GM21576 (cell line): ENCODE measurements at regions not wholly inside any gene's neighbourhood (a gene's known extent, or its start where the extent isn't known, plus 50 kb on each side); places are given as distances from the start of the nearest gene placed in this dataset.
A peak's percentile ranks its signal among the peaks of the same experiment; 100 is the strongest.

Experiments used
- ATAC-seq: cut with Tn5 transposase; IDR thresholded peaks from one replicate; pipeline ENCODE4 v1.9.1; 2021; ENCODE audit warnings: mild to moderate bottlenecking, moderate library complexity; ENCODE audit not compliant: unreplicated experiment

DNA sequence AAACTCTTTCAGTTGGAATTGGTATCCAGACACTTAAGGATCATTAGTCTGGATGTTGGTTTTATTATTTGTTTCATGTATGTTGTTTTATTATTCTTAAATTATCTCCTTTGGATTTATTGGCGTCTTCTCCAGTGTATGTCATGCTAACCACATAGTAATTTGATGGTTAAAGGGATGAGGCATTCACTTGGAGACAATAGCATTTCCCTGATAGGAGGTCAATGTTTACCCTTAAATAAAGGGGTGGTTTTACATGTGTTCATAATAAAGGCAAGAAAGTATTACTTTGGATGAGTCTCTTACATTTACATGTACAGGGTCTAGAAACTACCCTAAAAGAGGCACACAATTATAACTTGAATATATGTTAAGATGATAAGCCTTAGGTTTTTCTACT, 51.2 kb upstream of the RNF144B start:
- no peak for ATAC-seq

DNA sequence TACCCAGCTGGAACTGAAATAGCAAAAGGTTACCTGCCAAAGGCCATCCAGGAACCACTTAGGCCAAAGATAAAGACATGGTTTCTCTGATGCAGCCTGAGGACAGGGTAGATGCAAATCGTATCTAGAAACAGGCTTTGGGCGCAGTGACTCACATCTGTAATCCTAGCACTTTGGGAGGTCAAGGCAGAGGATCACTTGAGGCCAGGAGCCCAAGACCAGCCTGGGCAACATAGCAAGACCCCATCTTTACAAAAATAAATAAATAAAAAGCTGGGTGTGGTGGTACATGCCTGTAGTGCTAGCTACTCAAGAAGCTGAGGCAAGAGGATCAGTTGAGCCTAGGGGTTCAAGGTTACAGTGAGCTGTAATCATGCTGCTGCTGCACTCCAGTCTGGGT, 52.9 kb upstream of the RNF144B start:
- ATAC-seq, result no peak

DNA sequence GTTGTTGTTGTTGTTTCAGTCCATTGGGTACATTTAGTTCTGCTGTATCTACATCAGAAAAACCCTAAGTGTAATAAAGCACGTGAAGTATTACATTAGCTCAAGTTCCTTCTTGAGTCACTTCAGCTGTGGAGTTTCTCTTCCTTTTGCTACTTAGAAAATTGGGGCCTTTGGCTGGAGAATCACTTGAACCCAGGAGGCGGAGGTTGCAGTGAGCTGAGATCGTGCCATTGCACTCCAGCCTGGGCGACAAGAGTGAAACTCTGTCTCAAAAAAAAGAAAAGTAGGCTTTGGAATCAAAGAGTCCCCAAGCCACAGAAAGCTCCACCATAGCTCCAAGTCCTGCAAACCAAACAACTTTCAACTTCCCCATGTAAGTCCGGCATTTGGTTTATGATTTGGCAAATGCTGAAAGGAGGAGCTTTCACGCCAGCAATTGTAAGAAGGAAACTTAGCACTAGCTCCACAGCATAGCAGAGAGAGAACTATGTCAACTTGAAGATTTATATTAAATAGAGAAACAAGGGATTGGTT, 56.5 kb upstream of the RNF144B start:
- ATAC-seq, result peak; percentile 52

- ATAC-seq, result no peak
Observed at GRCh38 chr6:18329776-18330175, 57.4 kb upstream of the RNF144B start.

- no peak for ATAC-seq
Observed at GRCh38 chr6:18328540-18328939, 58.6 kb upstream of the RNF144B start.

DNA sequence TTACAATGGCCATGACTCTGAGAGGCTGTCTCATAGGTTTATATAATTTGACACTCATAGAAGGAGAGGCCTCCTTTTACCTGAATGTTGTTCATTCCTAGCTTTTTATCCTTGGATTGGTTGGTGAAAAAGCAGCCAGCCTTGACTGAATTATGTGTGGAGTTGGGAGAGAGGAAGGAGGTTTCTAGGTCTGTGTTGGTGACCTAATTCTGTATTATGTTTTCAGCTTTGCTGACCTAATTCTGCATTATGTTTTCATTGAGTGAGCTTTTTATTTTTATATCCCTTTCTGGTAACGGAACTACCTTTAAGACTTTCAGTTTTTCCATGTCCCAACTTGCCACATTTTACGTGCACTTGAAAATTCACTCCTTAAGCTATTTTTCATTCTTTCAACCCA, 59.1 kb upstream of the RNF144B start:
- ATAC-seq, result no peak

- no peak for ATAC-seq
Observed at GRCh38 chr6:18327626-18328025, 59.5 kb upstream of the RNF144B start.

- no peak for ATAC-seq
Observed at GRCh38 chr6:18326980-18327379, 60.2 kb upstream of the RNF144B start.

DNA sequence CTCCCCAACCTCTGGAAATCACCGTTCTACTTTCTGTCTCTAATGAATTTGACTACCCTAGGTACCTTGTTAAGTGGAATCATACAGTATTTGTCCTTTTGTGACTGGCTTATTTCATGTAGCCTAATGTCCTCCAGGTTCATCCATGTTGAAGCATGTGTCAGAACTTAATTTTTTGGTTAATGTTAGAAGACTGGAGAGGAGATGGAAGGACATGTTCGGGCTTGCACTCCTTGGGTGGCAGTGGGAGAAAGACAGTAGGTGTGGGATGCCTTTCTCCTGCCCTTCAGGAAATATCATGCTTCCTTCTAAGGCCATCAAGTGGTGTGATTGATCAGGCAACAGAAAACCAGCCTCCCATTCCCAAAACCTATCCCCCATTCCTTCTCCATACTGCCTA, 61.1 kb upstream of the RNF144B start:
- no peak for ATAC-seq

DNA sequence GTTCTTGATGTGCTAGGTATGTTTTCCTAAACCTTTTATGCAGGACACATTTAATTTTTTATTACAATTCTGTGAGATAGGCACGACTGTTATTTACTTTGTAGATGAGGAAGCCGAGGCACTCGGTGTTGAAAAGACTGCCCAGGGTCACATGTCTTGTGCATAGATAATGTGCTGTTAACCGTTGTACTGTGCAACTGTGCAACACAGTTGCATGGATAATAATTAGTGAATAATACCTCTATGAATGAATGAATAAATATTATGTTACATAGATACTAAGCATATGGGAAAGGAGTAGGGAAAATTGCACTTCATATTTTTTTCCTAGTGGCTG, 60.3 kb upstream of the DEK start:
- no peak for ATAC-seq

DNA sequence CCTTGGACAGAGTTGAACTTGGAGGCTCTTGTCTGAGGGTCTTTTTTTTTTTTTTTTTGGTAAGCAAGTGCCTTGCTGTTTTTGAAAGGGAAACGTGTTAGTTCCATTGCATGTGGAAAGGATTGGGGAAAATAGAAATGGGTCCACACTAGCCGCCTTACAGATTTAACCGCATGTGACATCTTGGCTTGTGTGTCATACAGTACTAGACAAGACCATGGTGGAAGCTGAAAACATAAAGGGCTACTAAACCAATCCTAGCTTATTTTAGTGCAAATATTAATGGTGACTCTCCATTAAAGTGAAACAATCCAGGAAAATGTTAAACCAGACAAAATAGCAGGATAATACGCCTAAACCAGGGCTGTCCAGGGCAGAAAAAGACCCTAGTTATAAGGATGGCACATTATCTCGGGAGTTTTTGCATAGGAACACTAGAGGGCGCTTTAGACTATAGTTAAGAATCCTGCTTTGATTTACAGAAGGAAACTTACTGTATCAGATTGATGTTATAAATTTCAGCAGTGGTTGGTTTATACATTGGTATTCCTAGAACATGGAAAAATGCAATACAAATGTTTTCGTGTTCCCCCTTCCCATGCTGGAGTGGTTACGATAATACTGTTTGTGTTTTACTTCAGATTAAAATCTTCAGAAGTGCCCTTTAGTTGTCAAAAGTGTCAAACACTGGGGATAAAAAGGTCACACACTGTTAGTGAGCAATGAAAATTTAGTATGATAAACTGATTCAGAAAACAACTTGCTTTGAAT, 59.8 kb upstream of the DEK start:
- no peak for ATAC-seq

DNA sequence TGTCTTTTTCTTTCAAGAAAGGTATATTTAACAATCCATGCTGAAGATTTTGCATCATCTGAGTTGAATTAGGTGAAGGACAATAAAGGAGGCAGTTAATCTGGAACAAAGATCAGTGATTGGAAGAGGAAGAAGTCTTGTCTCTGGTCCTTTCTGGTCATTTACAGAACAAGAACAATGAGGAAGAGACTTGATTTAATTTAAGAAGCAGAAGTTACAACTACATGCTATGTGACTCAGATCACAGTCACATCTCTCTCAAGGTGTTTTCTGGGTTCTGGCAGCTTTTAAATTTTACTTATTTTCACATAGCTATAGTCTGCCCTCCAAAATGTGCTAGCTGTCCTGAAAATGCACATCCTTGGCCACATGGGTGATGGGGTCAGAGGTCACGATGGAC, 53.5 kb upstream of the DEK start:
- ATAC-seq, result no peak

DNA sequence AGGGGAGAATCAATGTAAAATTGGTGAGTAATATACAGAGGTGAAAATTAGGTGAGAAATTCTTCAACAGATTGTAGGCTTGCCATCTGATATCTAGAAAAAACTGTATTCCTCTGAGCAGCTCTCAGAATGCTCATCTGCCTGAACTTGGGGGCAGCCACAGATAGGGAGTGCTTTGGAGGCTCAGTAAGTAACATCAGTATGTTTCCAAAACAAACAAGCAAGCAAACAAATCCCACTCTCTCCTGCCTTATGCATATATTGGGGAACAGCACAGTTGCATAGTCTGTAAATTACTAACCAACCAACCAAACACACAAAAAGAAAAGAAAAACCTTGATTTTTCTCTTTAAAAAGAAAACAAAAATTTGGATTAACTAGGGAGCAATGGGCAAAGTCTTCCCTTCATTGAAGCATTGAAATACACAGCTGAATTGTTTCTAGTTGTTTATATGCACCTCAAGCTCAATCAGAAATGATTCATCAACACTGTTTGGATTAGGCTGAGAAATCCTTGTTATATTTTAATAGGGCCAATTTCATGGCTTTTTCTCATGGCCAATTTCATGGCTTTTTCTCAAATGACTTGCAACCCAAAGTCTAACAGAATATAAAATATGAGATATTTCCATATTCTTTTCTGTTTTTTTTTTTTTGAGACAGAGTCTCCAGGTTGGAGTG, 50.1 kb upstream of the DEK start:
- no peak for ATAC-seq
